OCI-LY3 (cell line): ENCODE measurements at regions not wholly inside any gene's neighbourhood (a gene's known extent, or its start where the extent isn't known, plus 50 kb on each side); places are given as distances from the start of the nearest gene placed in this dataset.

Experiments
- H2AFZ ChIP-seq: fragments of 200-600, 300-600 bp; shearing (Covaris generic); 2 replicates; pipeline ENCODE4 v1.6.0; 2014; ENCODE audit warnings: antibody characterized with exemption, low read depth, low read length
- H3K27ac ChIP-seq: fragments of 200-600, 300-600 bp; sonication (generic); 2 replicates; pipeline ENCODE4 v1.5.1; 2014; ENCODE audit warnings: mild to moderate bottlenecking, low read length, moderate library complexity, mixed read lengths
- H3K27me3 ChIP-seq: fragments of 200-600, 300-600 bp; sonication (generic); 2 replicates; pipeline ENCODE4 v1.6.1; 2014; ENCODE audit warnings: low read depth, low read length, mixed read lengths
- H3K36me3 ChIP-seq: fragments of 200-600, 300-600 bp; sonication (generic); replicated peaks from 2 replicates; pipeline ENCODE3; 2014; ENCODE audit warnings: low read depth, low read length, mixed read lengths
- H3K4me1 ChIP-seq: fragments of 300-600, 200-600 bp; sonication (generic); 2 replicates; pipeline ENCODE4 v1.6.1; 2014; ENCODE audit warnings: low read length, mixed read lengths
- H3K4me2 ChIP-seq: fragments of 200-600, 300-600 bp; sonication (generic); 2 replicates; pipeline ENCODE4 v1.6.1; 2014; ENCODE audit warnings: low read length, mixed read lengths
- H3K4me3 ChIP-seq: fragments of 300-600, 200-600 bp; sonication (generic); 2 replicates; pipeline ENCODE4 v1.5.1; 2014; ENCODE audit warnings: antibody characterized with exemption, mild to moderate bottlenecking, low read length, moderate library complexity
- H3K79me2 ChIP-seq: fragments of 300-600, 200-600 bp; shearing (Covaris generic); 2 replicates; pipeline ENCODE4 v1.6.1; 2014; ENCODE audit warnings: mild to moderate bottlenecking, low read length, mixed read lengths
- H3K9ac ChIP-seq: fragments of 300-600, 200-600 bp; shearing (Covaris generic); 2 replicates; pipeline ENCODE4 v1.6.0; 2014; ENCODE audit warnings: mild to moderate bottlenecking, low read length, moderate library complexity
- H3K9me3 ChIP-seq: fragments of 200-600, 300-600 bp; shearing (Covaris generic); 2 replicates; pipeline ENCODE4 v1.6.1; 2014; ENCODE audit warnings: low read length, mixed read lengths; ENCODE audit not compliant: insufficient read depth
- H4K20me1 ChIP-seq: fragments of 200-600, 300-600 bp; sonication (generic); 2 replicates; pipeline ENCODE4 v1.6.1; 2016; ENCODE audit warnings: low read length, mixed read lengths; ENCODE audit not compliant: insufficient read depth
- CTCF ChIP-seq: fragments of 200-600, 300-600 bp; sonication (generic); IDR thresholded peaks from 2 replicates; pipeline ENCODE4 v1.5.1; 2014; ENCODE audit warnings: antibody characterized with exemption, low read length, low read depth
- EZH2phosphoT487 ChIP-seq: fragments of 200-600 bp; shearing (Covaris generic); IDR thresholded peaks from 2 replicates; pipeline ENCODE4 v1.6.1; 2018; ENCODE audit warnings: antibody characterized with exemption, mixed run types, low read depth

DNA sequence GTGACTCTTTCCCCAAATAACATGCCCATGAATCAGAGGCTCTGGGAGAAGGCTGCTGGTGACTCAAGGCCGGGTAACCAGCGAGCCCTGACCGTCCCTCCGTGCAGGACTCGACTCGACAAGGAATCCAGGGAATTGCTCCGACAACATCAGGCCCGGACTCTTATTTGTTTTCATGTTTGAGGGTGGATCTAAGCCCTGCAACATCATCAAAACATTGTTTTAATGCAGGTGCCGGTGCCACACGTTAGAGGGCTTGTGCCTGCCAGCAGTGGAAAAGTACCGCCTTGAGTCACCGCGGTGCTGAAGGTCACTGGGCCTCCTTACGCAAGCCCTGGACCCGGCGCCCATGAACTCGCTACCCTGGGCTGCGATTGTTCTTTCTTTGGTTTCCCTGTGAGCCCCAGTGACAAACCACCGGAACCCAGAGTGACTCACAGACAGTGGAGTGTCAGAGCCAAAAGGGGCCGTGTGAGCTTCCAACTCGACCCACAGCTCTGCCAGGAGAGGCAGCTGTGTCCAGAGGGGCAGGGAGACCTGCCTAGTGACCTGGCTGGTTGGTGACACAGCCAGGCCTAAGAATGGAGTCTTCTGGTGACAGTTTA lies 139.4 kb upstream of the SHH start:
- no peak overlapping the region for H3K4me3 ChIP-seq
- no peak overlapping the region for H2AFZ ChIP-seq
- H3K36me3 ChIP-seq, result no peaks in the 10 kb centered on the region
- H3K4me1 ChIP-seq, result no peaks in the 10 kb centered on the region
- no peak overlapping the region for H3K4me2 ChIP-seq
- H3K27ac ChIP-seq, result no peak overlapping the region
- H3K9ac ChIP-seq, result no peak overlapping the region
- H3K27me3 ChIP-seq, result peaks cover 24% of the 10 kb centered on the region
- no peaks in the 10 kb centered on the region for H4K20me1 ChIP-seq
- H3K9me3 ChIP-seq, result no peaks in the 10 kb centered on the region
- no peaks in the 10 kb centered on the region for H3K79me2 ChIP-seq
- TF ChIP-seq CTCF (no peak), EZH2phosphoT487 (no peak)

- H3K9me3 ChIP-seq, result no peaks in the 10 kb centered on the region
- no peaks in the 10 kb centered on the region for H3K79me2 ChIP-seq
- no peak overlapping the region for H3K4me3 ChIP-seq
- no peak overlapping the region for H3K9ac ChIP-seq
- no peak overlapping the region for H3K4me2 ChIP-seq
- no peaks in the 10 kb centered on the region for H4K20me1 ChIP-seq
- H3K27ac ChIP-seq, result no peak overlapping the region
- no peak overlapping the region for H2AFZ ChIP-seq
- no peaks in the 10 kb centered on the region for H3K4me1 ChIP-seq
- peaks cover 24% of the 10 kb centered on the region for H3K27me3 ChIP-seq
- TF ChIP-seq EZH2phosphoT487, result no peak
- no peak for TF ChIP-seq CTCF
- no peaks in the 10 kb centered on the region for H3K36me3 ChIP-seq
Observed at GRCh38 chr7:155950898-155951553, 138.8 kb upstream of the SHH start.

DNA sequence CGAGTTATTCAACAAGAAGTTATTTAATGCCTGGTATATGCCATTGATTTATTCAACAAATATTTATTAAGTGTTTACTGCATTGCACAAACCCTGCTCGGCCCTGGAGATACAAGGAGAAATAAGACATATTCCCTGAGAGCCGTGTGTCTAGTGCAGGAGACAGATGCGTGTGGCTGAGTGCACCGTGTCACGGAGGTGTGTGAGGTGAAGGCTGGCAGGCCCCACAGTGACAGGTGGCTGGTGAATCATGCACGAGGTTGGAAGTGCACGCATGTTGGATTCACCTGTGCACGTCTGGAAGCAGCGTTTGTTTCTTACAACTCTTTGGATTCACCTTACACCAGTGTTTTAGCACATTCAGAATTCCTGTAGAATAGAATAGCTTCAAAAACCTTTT lies 136.6 kb upstream of the SHH start:
- Histone ChIP-seq H4K20me1 (no peaks in the 10 kb centered on the region), H3K27ac (no peak overlapping the region), H3K4me2 (no peak overlapping the region), H3K27me3 (peaks cover 24% of the 10 kb centered on the region), H3K4me3 (no peak overlapping the region), H3K4me1 (no peaks in the 10 kb centered on the region), H3K9me3 (no peaks in the 10 kb centered on the region), H3K9ac (no peak overlapping the region), H3K79me2 (no peaks in the 10 kb centered on the region), H2AFZ (no peak overlapping the region), H3K36me3 (no peaks in the 10 kb centered on the region)
- TF ChIP-seq EZH2phosphoT487, result no peak
- TF ChIP-seq CTCF, result no peak

DNA sequence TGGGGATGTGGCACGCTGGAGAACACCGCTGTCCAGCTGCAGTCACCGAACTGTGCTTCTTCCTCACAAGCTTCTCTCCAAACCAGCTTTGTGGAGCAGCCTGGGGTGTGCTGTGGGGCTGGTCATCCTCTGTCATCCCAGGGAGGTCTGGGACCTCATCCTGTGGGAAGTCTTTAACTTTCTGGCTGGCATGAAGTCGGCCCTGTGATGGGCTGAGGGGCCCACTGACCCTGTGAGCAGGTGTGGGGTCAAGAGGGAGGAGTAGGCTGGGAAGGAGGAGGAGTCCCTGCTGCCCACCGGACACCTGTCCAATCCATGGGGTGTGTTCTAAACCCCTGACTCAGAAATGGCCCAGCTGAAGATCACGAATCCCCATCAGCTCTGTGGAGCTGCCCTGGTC lies 136.2 kb upstream of the SHH start:
- Histone ChIP-seq H3K36me3 (no peaks in the 10 kb centered on the region), H3K9ac (no peak overlapping the region), H3K27me3 (peaks cover 26% of the 10 kb centered on the region), H2AFZ (no peak overlapping the region), H4K20me1 (no peaks in the 10 kb centered on the region), H3K4me3 (no peak overlapping the region), H3K27ac (no peak overlapping the region), H3K79me2 (no peaks in the 10 kb centered on the region), H3K9me3 (no peaks in the 10 kb centered on the region), H3K4me2 (no peak overlapping the region), H3K4me1 (no peaks in the 10 kb centered on the region)
- TF ChIP-seq CTCF (no peak), EZH2phosphoT487 (no peak)
